Amygdala (tissue), 56 donors: ENCODE measurements at regions not wholly inside any gene's neighbourhood (a gene's known extent, or its start where the extent isn't known, plus 50 kb on each side); places are given as distances from the start of the nearest gene placed in this dataset.

Experiments
- DNase-seq, 56 donors: peaks; one replicate each; lab custom pipeline; 2025; lab: John Stamatoyannopoulos, UW

- peak in 1 of 56 donors; percentile 0 for DNase-seq
Measured at GRCh38 chr10:38969553-38969952, 875.4 kb downstream of the ZNF37A start.

GRCh38 chr10:38979535-38979934, 885.4 kb downstream of the ZNF37A start:
- peak in 2 of 56 donors; percentile 0 for DNase-seq
